ENCODE measurements at regions not wholly inside any gene's neighbourhood (a gene's known extent, or its start where the extent isn't known, plus 50 kb on each side); places are given as distances from the start of the nearest gene placed in this dataset.

DNA sequence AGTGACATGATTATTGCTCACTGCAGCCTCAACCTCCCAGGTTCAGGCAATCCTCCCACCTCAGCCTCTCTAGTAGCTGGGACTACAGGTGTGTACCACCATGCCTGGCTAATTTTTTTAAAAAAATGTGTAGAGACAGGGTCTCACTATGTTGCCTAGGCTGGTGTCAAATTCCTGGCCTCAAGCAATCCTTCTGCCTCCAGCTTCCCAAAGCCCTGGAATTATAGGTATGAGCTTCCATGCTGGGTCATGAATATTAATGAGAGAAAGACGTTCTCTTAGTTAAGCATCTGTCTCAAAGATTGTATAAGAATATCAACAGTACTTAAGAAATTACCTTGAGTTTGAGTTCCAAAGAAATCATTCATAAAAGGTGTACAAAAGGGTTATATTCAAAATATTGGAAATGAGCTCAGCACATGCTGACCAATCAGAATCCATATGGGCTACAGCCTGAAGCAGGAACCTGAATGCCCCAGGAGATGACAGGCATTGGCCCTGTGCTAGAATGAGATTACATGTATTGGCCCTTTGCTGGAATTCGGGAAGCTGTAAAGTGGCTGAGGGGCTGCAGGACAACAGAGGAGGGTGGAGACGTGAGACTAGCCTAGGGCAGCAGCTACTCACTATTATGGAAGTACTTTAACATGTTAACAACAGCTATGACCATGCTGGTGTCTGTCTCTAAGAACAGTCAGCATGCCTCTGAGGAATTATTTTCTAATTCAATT is 157.0 kb upstream of the CPNE8 start:
- TF ChIP-seq, protein P1, sequence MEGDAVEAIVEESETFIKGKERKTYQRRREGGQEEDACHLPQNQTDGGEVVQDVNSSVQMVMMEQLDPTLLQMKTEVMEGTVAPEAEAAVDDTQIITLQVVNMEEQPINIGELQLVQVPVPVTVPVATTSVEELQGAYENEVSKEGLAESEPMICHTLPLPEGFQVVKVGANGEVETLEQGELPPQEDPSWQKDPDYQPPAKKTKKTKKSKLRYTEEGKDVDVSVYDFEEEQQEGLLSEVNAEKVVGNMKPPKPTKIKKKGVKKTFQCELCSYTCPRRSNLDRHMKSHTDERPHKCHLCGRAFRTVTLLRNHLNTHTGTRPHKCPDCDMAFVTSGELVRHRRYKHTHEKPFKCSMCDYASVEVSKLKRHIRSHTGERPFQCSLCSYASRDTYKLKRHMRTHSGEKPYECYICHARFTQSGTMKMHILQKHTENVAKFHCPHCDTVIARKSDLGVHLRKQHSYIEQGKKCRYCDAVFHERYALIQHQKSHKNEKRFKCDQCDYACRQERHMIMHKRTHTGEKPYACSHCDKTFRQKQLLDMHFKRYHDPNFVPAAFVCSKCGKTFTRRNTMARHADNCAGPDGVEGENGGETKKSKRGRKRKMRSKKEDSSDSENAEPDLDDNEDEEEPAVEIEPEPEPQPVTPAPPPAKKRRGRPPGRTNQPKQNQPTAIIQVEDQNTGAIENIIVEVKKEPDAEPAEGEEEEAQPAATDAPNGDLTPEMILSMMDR (optimal IDR thresholded peaks at IDR 0.05 in 1 of 3, IDR thresholded peaks at IDR 0.05 in 1 of 3, conservative IDR thresholded peaks at IDR 0.05 in 1 of 3; ENCODE audit: extremely low read depth in 1 of 3, insufficient read depth in 2 of 3, low read length in 3 of 3), result no peak
- no peak for TF ChIP-seq EZH2 (IDR thresholded peaks at IDR 0.05; ENCODE audit: low read length)

Measured in keratinocyte (primary cell).